GM23338 (cell line): ENCODE measurements at regions not wholly inside any gene's neighbourhood (a gene's known extent, or its start where the extent isn't known, plus 50 kb on each side); places are given as distances from the start of the nearest gene placed in this dataset.

Source experiments
- ATAC-seq: fragments of 200-7000 bp; cut with Tn5 transposase; 3 replicates; pipeline ENCODE4 v1.9.1; 2020
- DNase-seq: peaks from one replicate; pipeline ENCODE4 v3.0.0-alpha.2; 2015; ENCODE audit warnings: low spot score
- H2AFZ ChIP-seq: fragments of 200-600 bp; sonication (generic); 2 replicates; pipeline ENCODE4 v1.8.0; 2016; ENCODE audit warnings: antibody characterized with exemption, mild to moderate bottlenecking, moderate library complexity
- H3F3A ChIP-seq: fragments of 200-600 bp; sonication (generic); replicated peaks from 2 replicates; pipeline ENCODE4 v1.8.0; 2017; ENCODE audit warnings: antibody characterized with exemption, mixed run types, low read depth
- H3K27ac ChIP-seq: fragments of 200-600 bp; sonication (generic); 2 replicates; pipeline ENCODE4 v1.6.1; 2016; ENCODE audit warnings: low read depth
- H3K27me3 ChIP-seq: fragments of 200-600 bp; sonication (generic); 2 replicates; pipeline ENCODE4 v1.8.0; 2016; ENCODE audit warnings: mild to moderate bottlenecking, mixed run types, moderate library complexity; ENCODE audit not compliant: insufficient read depth
- H3K36me3 ChIP-seq: fragments of 200-600 bp; sonication (generic); 2 replicates; pipeline ENCODE4 v1.8.0; 2016; ENCODE audit warnings: mild to moderate bottlenecking; ENCODE audit not compliant: insufficient read depth
- H3K4me1 ChIP-seq: fragments of 200-600 bp; sonication (generic); 2 replicates; pipeline ENCODE4 v1.8.0; 2016; ENCODE audit warnings: mild to moderate bottlenecking, moderate library complexity; ENCODE audit not compliant: insufficient read depth
- H3K4me2 ChIP-seq: fragments of 200-600 bp; sonication (generic); 2 replicates; pipeline ENCODE4 v1.7.1; 2017; ENCODE audit warnings: mixed run types
- H3K4me3 ChIP-seq: fragments of 200-600 bp; sonication (generic); 2 replicates; pipeline ENCODE4 v1.6.1; 2016; ENCODE audit warnings: mixed run types
- H3K79me2 ChIP-seq: fragments of 200-600 bp; sonication (generic); replicated peaks from 2 replicates; pipeline ENCODE4 v1.8.0; 2017; ENCODE audit warnings: mild to moderate bottlenecking; ENCODE audit not compliant: insufficient read depth
- H3K9me2 ChIP-seq: fragments of 200-600 bp; sonication (generic); 2 replicates; pipeline ENCODE4 v1.8.0; 2017; ENCODE audit not compliant: insufficient read depth
- H4K20me1 ChIP-seq: fragments of 200-600 bp; sonication (generic); replicated peaks from 2 replicates; pipeline ENCODE4 v1.8.0; 2017; ENCODE audit warnings: mild to moderate bottlenecking; ENCODE audit not compliant: insufficient read depth
- H3K27ac Mint-ChIP-seq: 2 replicates; pipeline ENCODE4 v1.8.0; 2020; ENCODE audit warnings: inconsistent platforms, mild to moderate bottlenecking, moderate library complexity, mixed read lengths
- H3K27me3 Mint-ChIP-seq: 3 replicates; pipeline ENCODE4 v1.8.0; 2022; ENCODE audit warnings: low read depth, mild to moderate bottlenecking, moderate library complexity, mixed read lengths, inconsistent platforms; ENCODE audit not compliant: insufficient read depth, poor library complexity
- H3K36me3 Mint-ChIP-seq: 3 replicates; pipeline ENCODE4 v1.8.0; 2021; ENCODE audit warnings: low read depth, mild to moderate bottlenecking, inconsistent platforms, moderate library complexity, mixed read lengths
- H3K4me1 Mint-ChIP-seq: 3 replicates; pipeline ENCODE4 v1.8.0; 2020; ENCODE audit warnings: mild to moderate bottlenecking, inconsistent platforms, mixed read lengths
- H3K4me3 Mint-ChIP-seq: 3 replicates; pipeline ENCODE4 v1.8.0; 2021; ENCODE audit warnings: moderate library complexity, mild to moderate bottlenecking, inconsistent platforms, mixed read lengths
- H3K9me3 Mint-ChIP-seq: 3 replicates; pipeline ENCODE4 v1.8.0; 2020; ENCODE audit warnings: moderate library complexity, mild to moderate bottlenecking, inconsistent platforms, mixed read lengths
- CREB1 ChIP-seq: fragments of 250-450 bp; sonication (Bioruptor Pico); IDR thresholded peaks from 2 replicates; pipeline ENCODE4 v1.5.0; 2020; ENCODE audit warnings: low read depth, mild to moderate bottlenecking, moderate library complexity
- CTCF ChIP-seq, 2 experiments: fragments of 200-600 bp in 1 of 2; sonication (generic) in 1 of 2; conservative IDR thresholded peaks; 2 replicates each; pipeline versions ENCODE4 v1.5.1 to v1.6.1; 2016 to 2017; ENCODE audit warnings: antibody characterized with exemption in 2 of 2, low read depth in 2 of 2, mild to moderate bottlenecking in 2 of 2, moderate library complexity in 1 of 2
- ETS1 ChIP-seq: IDR thresholded peaks from 2 replicates; pipeline ENCODE4 v1.6.1; 2016; ENCODE audit warnings: antibody characterized with exemption
- EZH2 ChIP-seq: fragments of 200-600 bp; sonication (generic); IDR thresholded peaks from one replicate; pipeline ENCODE4 v1.8.0; 2017; ENCODE audit warnings: antibody characterized with exemption, mild to moderate bottlenecking, low read depth; ENCODE audit not compliant: unreplicated experiment
- EZH2phosphoT487 ChIP-seq: fragments of 200-600 bp; sonication (generic); IDR thresholded peaks from one replicate; pipeline ENCODE4 v1.8.1; 2018; ENCODE audit warnings: antibody characterized with exemption; ENCODE audit not compliant: unreplicated experiment
- JUNB ChIP-seq: IDR thresholded peaks from one replicate; pipeline ENCODE4 v1.6.1; 2016; ENCODE audit warnings: antibody characterized with exemption; ENCODE audit not compliant: unreplicated experiment
- NANOG ChIP-seq: IDR thresholded peaks from 2 replicates; pipeline ENCODE4 v1.6.1; 2016; ENCODE audit warnings: antibody characterized with exemption, borderline replicate concordance
- POLR2AphosphoS5 ChIP-seq: IDR thresholded peaks from 2 replicates; pipeline ENCODE4 v1.6.1; 2016; ENCODE audit warnings: antibody characterized with exemption, low read depth
- REST ChIP-seq: IDR thresholded peaks from one replicate; pipeline ENCODE4 v1.6.1; 2018; ENCODE audit warnings: antibody characterized with exemption; ENCODE audit not compliant: unreplicated experiment
- STAT1 ChIP-seq: IDR thresholded peaks from one replicate; pipeline ENCODE4 v1.6.1; 2016; ENCODE audit warnings: antibody characterized with exemption; ENCODE audit not compliant: unreplicated experiment
- ZNF114 ChIP-seq: fragments of 250-450 bp; sonication (Bioruptor Pico); IDR thresholded peaks from 2 replicates; pipeline ENCODE4 v1.5.0; 2020; ENCODE audit warnings: mild to moderate bottlenecking, moderate library complexity
- ZNF331 ChIP-seq: fragments of 250-450 bp; sonication (Bioruptor Pico); IDR thresholded peaks from 2 replicates; pipeline ENCODE4 v1.5.0; 2020; ENCODE audit warnings: low read depth, mild to moderate bottlenecking, moderate library complexity
- ZNF462 ChIP-seq: fragments of 250-450 bp; sonication (Bioruptor Pico); IDR thresholded peaks from 2 replicates; pipeline ENCODE4 v1.5.0; 2020; ENCODE audit warnings: mild to moderate bottlenecking, moderate library complexity

- ATAC-seq, result no peak
- no peaks in the 10 kb centered on the region for H3K36me3 Mint-ChIP-seq
Observed at GRCh38 chr6:53731866-53732636, 62.8 kb upstream of the LRRC1 start.

More at GRCh38 chr6:53731866-53732636, 62.8 kb upstream of the LRRC1 start:
- H3K27ac ChIP-seq, result no peak overlapping the region
- Mint-ChIP-seq H3K27me3 (peaks cover 2% of the 10 kb centered on the region), H3K4me1 (peaks cover 19% of the 10 kb centered on the region), H3K9me3 (no peaks in the 10 kb centered on the region), H3K27ac (0 out of 2 replicates have a peak overlapping the region, but pooled peaks have one; percentile 1), H3K4me3 (no peak overlapping the region)
- no peaks in the 10 kb centered on the region for H3K36me3 ChIP-seq
- no peak for TF ChIP-seq ZNF462 (CRISPR knock-in tag)
- TF ChIP-seq ZNF331 (CRISPR knock-in tag), result no peak
- TF ChIP-seq CREB1 (CRISPR knock-in tag), result no peak
- no peak for TF ChIP-seq POLR2AphosphoS5
- TF ChIP-seq EZH2phosphoT487, result no peak
- no peak for TF ChIP-seq STAT1
- no peak for TF ChIP-seq ETS1
- no peak for TF ChIP-seq EZH2
- no peak for TF ChIP-seq ZNF114 (CRISPR knock-in tag)
- TF ChIP-seq CTCF (conservative IDR thresholded peaks at IDR 0.05; ENCODE audit: low read depth in 2 of 2), result no peak
- TF ChIP-seq JUNB, result no peak
- no peak for TF ChIP-seq NANOG
- no peak for TF ChIP-seq REST
- no peaks in the 10 kb centered on the region for H3F3A ChIP-seq
- H4K20me1 ChIP-seq, result no peaks in the 10 kb centered on the region
- DNase-seq, result no peak
- H3K9me2 ChIP-seq, result no peaks in the 10 kb centered on the region
- peaks cover 12% of the 10 kb centered on the region; the same call in 1 of the 2 replicates for H3K4me1 ChIP-seq
- no peak overlapping the region for H2AFZ ChIP-seq
- no peaks in the 10 kb centered on the region for H3K79me2 ChIP-seq
- no peak overlapping the region for H3K4me3 ChIP-seq
- H3K27me3 ChIP-seq, result no peaks in the 10 kb centered on the region
- no peak overlapping the region for H3K4me2 ChIP-seq
